ENCODE measurements at regions not wholly inside any gene's neighbourhood (a gene's known extent, or its start where the extent isn't known, plus 50 kb on each side); places are given as distances from the start of the nearest gene placed in this dataset.

DNA sequence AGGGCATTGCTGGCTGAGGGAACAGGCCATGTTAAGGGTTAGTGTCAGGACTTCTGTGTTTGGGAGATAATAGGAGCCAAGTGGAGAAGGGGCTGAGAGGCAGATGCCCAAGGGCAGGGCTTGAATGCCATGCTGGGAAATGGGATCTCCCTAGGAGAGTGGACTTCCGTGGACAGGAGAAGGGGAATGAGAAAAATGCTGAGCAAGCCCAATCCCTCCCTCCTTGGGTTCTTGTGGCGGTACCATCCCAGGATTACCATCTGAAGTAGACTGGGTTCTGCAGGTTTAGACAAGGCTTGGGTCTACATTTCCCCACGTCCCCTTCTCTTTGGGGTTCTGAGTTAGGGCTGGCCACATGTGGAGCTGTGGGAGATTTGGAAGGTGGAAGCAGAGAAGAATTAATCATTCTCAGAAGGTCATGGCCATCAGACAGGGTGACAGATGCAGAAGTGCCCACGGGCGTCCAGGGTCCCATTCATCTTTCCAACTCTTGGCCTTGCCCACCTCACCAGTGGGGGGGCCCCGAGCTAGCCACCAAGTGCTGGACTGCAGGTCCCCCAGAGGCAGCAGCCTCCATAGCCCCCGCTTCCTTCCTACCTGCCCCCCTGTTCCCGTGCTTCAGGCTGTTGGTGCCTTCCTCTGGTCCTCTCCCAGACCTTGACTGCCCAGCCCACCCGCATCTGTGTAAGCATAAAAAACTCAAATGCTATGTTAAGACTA is 354.8 kb downstream of the RPS24 start:
- TF ChIP-seq, protein P1, sequence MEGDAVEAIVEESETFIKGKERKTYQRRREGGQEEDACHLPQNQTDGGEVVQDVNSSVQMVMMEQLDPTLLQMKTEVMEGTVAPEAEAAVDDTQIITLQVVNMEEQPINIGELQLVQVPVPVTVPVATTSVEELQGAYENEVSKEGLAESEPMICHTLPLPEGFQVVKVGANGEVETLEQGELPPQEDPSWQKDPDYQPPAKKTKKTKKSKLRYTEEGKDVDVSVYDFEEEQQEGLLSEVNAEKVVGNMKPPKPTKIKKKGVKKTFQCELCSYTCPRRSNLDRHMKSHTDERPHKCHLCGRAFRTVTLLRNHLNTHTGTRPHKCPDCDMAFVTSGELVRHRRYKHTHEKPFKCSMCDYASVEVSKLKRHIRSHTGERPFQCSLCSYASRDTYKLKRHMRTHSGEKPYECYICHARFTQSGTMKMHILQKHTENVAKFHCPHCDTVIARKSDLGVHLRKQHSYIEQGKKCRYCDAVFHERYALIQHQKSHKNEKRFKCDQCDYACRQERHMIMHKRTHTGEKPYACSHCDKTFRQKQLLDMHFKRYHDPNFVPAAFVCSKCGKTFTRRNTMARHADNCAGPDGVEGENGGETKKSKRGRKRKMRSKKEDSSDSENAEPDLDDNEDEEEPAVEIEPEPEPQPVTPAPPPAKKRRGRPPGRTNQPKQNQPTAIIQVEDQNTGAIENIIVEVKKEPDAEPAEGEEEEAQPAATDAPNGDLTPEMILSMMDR (IDR thresholded peaks at IDR 0.05; ENCODE audit: low read length): no peak
- no peak for TF ChIP-seq EZH2 (IDR thresholded peaks at IDR 0.05; ENCODE audit: borderline replicate concordance, low read length)
